Activated CD4-positive, CD25-positive, alpha-beta regulatory T cell (primary cell): ENCODE measurements at regions not wholly inside any gene's neighbourhood (a gene's known extent, or its start where the extent isn't known, plus 50 kb on each side); places are given as distances from the start of the nearest gene placed in this dataset.

Experiments used
- DNase-seq, 4 experiments: peaks; one replicate each; lab custom pipeline; 2025; lab: John Stamatoyannopoulos, UW

GRCh38 chr11:79747406-79747805 lies 306.6 kb upstream of the TENM4 start:
- no peak for DNase-seq

- DNase-seq: no peak
Measured at GRCh38 chr11:79744941-79745340, 304.1 kb upstream of the TENM4 start.

- DNase-seq: no peak
Measured at GRCh38 chr11:79742176-79742575, 301.3 kb upstream of the TENM4 start.

- DNase-seq: no peak
Measured at GRCh38 chr11:79739591-79739990, 298.8 kb upstream of the TENM4 start.

- DNase-seq: no peak
Measured at GRCh38 chr11:79727221-79727620, 286.4 kb upstream of the TENM4 start.

- DNase-seq: no peak
Measured at GRCh38 chr11:79720115-79720514, 279.3 kb upstream of the TENM4 start.

GRCh38 chr11:79708319-79708932 lies 267.6 kb upstream of the TENM4 start:
- no peak for DNase-seq

- no peak for DNase-seq
Measured at GRCh38 chr11:79705648-79706047, 264.8 kb upstream of the TENM4 start.

GRCh38 chr11:79702303-79702702 lies 261.5 kb upstream of the TENM4 start:
- DNase-seq: no peak

- no peak for DNase-seq
Measured at GRCh38 chr11:79699246-79699645, 258.4 kb upstream of the TENM4 start.

GRCh38 chr11:79697905-79698304 lies 257.1 kb upstream of the TENM4 start:
- DNase-seq: no peak

GRCh38 chr11:79694368-79694767 lies 253.5 kb upstream of the TENM4 start:
- DNase-seq: no peak

GRCh38 chr11:79691445-79691844 lies 250.6 kb upstream of the TENM4 start:
- no peak for DNase-seq

GRCh38 chr11:79686703-79687419 lies 246.0 kb upstream of the TENM4 start:
- no peak for DNase-seq

- DNase-seq: no peak
Measured at GRCh38 chr11:79683930-79684329, 243.1 kb upstream of the TENM4 start.

GRCh38 chr11:79678780-79679452 lies 238.1 kb upstream of the TENM4 start:
- DNase-seq: no peak

GRCh38 chr11:79676396-79676795 lies 235.6 kb upstream of the TENM4 start:
- no peak for DNase-seq

- DNase-seq: no peak
Measured at GRCh38 chr11:79675081-79675480, 234.3 kb upstream of the TENM4 start.

- DNase-seq: no peak
Measured at GRCh38 chr11:79672786-79673185, 232.0 kb upstream of the TENM4 start.

GRCh38 chr11:79671401-79671800 lies 230.6 kb upstream of the TENM4 start:
- DNase-seq: no peak

GRCh38 chr11:79670882-79671281 lies 230.1 kb upstream of the TENM4 start:
- no peak for DNase-seq

GRCh38 chr11:79668575-79668974 lies 227.7 kb upstream of the TENM4 start:
- DNase-seq: no peak

- no peak for DNase-seq
Measured at GRCh38 chr11:79667380-79667779, 226.6 kb upstream of the TENM4 start.
